ENCODE measurements at regions not wholly inside any gene's neighbourhood (a gene's known extent, or its start where the extent isn't known, plus 50 kb on each side); places are given as distances from the start of the nearest gene placed in this dataset.
"Not testable (repeated sequence)": the region's sequence is repeated elsewhere in the genome, so short reads cannot be mapped to it uniquely, and the experiment has no call there.

GRCh38 chr12:59151243-59151642, 230.9 kb upstream of the LRIG3 start:
- DNase-seq (ENCODE audit: low spot score): no peak

- peak; percentile 82 for DNase-seq (ENCODE audit: low spot score)
These were observed 229.8 kb upstream of the LRIG3 start for GRCh38 chr12:59149995-59150642.

GRCh38 chr12:59147791-59148190, 227.5 kb upstream of the LRIG3 start:
- DNase-seq (ENCODE audit: low spot score): no peak

DNA sequence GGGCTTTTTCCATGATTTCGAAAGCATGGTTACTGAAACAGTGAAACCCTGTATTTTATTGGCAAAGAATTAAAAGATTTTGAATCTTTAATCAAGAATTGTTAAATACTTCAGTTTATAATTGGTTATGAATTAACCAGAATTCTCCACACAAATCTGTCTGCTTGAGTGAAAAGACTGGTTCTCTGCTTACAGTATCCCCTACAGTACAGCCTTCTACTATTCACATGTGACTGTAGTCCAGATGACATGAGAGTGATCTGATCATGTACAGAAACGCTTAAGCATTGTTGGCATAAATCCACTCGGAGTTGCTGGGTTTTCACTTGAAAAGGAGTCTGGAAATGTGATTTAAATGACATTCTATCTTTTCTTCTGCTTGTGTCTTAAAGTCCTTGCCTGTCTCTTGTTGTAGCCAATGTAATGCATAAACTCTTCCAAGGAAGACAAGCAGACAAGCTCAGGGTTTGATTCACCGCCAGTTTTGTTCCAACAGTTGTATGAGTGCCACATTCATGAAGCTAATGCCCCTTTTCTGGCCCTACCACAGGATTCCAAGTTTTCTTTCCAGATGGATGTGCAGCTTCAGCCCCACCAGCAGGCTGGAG, 222.0 kb upstream of the LRIG3 start:
- DNase-seq (ENCODE audit: low spot score): no peak

DNA sequence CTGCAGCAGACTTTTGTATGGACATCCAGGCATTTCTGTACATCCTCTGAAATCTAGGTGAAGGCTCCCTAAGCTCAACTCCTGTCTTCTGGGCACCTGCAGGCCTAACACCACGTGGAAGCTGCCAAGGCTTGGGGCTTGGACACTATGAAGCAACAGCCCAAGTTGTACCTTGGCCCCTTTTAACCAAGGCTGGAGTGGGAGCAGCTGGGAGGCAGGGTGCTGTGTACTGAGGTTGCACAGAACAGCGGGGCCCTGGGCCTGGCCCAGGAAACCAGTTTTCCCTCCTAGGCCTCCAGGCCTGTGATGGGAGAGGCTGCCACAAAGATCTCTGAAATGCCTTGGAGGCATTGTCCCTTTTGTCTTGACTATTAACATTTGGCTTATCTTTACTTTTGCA, 214.4 kb upstream of the LRIG3 start:
- DNase-seq (ENCODE audit: low spot score): no peak

GRCh38 chr12:59131462-59131861, 211.2 kb upstream of the LRIG3 start:
- DNase-seq (ENCODE audit: low spot score): no peak

DNA sequence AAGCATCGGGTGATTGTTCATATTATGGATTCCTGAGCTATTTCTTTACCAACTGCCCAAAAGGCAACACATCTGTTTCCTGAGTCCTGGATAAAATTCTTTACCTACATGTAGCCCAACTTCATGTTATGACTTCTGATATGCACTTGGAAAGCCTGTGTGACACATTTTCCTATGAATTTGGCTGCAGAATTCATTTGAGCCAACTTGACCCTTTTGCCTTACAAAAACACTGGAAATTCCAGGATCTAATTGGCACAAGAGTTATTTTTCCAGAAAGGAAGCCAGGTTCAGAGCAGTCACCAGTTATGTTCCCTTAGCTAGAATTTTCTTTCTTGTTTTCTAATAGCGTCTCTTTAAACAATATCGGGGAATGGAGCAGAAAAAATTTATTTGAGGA, 202.5 kb upstream of the LRIG3 start:
- DNase-seq (ENCODE audit: low spot score): no peak

DNA sequence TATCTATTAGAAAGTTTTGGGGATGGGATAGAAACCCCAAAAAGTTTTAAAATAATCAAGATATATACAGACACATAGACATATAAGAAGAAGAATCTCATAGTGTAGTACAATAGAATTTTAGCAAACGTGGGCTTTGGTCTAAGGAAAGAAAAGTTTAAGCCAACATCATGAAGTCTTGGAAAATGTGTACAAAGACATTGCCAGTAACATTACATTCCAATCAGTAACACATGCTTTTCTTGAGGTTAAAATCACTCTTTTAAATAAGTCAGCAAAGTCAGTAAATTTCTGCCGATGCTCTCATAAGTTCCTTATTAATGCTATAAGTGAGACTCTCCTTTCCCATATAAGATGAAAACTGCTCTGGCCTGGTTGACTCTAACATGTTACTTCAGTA, 201.1 kb upstream of the LRIG3 start:
- DNase-seq (ENCODE audit: low spot score): no peak

GRCh38 chr12:59119676-59120075, 199.4 kb upstream of the LRIG3 start:
- DNase-seq (ENCODE audit: low spot score): no peak

DNA sequence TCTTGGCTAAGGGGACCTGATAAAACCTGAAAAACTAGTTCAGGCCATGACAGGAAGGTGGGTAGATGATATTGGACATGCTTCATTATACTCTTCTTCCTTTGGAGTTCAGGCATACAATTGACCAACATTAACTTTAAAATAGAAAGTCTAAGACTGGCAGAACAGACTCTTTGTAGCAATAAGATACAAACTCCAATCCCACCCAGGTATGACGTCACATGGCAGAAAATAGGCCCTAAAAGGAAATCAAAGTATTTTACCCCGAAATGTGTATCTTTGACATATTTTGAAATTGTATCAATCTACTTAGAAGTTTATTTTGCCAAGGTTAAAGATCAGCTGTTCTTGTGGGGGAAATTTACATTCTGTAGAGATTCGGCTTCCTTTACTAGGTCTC, 198.1 kb upstream of the LRIG3 start:
- no peak for DNase-seq (ENCODE audit: low spot score)

GRCh38 chr12:59115995-59116394, 195.7 kb upstream of the LRIG3 start:
- DNase-seq (ENCODE audit: low spot score): no peak

DNA sequence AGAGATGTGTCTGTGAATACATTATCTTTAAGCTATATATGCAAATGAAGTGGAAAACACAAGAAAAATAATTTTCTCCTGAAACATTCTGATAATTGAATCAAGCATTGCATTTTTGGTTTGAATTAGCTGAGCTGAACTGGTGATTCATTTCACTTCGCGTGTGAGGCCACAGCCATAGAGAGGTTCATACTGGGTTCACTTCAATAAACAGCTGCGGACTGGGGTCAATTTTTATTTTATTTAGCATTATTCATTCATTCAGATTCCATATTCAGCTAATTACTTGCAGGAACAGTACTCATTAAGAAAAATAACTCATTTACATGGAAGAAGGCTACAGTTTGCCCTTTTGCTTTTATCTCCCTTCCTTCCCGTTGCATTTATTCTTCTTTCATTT, 195.2 kb upstream of the LRIG3 start:
- no peak for DNase-seq (ENCODE audit: low spot score)

GRCh38 chr12:59113831-59114615, 193.7 kb upstream of the LRIG3 start:
- DNase-seq (ENCODE audit: low spot score): peak; percentile 83

- no peak for DNase-seq (ENCODE audit: low spot score)
These were observed 191.5 kb upstream of the LRIG3 start for GRCh38 chr12:59111851-59112250.

DNA sequence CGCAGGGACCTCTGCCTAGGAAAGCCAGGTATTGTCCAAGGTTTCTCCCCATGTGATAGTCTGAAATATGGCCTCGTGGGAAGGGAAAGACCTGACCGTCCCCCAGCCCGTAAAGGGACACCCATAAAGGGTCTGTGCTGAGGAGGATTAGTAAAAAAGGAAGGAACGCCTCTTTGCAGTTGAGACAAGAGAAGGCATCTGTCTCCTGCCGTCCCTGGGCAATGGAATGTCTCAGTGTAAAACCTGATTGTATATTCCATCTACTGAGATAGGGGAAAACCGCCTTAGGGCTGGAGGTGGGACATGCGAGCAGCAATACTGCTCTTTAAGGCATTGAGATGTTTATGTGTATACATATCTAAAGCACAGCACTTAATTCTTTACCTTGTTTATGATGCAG, 188.2 kb upstream of the LRIG3 start:
- not testable (repeated sequence) for DNase-seq (ENCODE audit: low spot score)

DNA sequence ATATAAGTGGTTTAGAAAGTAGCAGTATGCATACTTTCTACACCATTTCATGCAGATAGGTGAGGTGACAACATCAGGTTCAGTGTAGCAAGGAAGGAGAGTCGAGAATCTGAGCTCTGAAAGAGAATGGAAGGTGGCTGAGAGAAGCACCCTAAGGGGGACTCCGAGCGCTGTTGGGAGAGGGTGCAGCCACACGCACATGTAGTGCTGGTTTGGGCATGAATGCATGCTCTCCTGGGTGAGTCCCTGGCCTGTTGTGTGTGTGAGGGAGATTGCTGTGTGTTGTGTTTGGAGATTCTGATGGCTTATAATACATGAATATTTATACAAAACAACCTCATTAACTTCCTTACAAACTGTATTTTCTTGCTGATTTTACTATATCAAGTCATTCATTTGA, 180.3 kb upstream of the LRIG3 start:
- no peak for DNase-seq (ENCODE audit: low spot score)

- DNase-seq (ENCODE audit: low spot score): no peak
These were observed 177.6 kb upstream of the LRIG3 start for GRCh38 chr12:59097876-59098275.

DNA sequence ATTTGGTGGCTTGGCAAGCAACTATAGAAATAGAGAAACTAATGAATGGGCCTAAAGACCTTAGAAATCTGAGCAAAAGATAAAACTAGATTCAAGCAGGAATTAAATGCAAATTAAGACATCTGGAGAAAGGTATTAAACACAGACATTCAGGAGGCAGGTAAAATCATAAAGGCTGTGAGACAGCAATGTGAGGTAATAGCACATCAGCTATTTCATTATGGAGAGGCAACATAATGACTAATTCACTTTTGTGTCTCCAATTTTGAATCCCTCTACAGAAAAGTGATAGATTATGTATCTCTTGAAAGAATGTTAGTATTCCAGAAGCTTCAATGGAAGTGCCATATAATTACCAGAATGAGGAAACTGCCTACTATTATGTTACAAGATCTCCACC, 175.9 kb upstream of the LRIG3 start:
- DNase-seq (ENCODE audit: low spot score): no peak

DNA sequence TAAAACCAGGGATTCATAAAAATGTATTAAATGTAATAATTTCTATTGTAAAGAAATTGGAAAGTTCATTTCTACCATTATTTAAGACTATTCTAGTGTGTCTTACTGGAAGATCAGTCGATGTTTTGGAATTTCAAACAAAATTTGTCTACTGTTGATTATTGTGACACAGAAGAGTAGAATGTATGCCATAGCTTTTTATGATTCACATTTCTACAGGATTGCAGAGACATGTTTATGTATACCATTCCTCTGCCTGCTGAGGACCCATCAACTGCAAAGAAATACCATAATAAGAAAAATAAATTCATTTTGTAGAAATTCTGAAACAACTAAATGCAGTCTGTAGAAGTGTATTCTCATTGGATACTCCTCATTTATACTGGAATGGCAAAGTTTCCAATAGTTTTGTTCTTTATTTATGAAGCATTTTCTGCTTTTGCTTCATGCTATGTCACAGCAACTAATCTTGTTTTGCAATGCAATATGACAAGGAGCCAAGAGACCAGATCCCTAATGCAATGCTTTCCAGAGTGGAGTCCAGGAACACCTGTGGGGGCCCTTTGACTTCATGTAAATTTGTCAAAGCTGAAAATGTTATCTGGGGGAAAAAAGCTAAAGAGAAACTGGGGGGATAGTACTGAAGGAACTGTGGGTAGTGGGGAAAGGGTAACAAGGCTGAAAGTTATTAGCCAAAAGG, 172.9 kb upstream of the LRIG3 start:
- no peak for DNase-seq (ENCODE audit: low spot score)

DNA sequence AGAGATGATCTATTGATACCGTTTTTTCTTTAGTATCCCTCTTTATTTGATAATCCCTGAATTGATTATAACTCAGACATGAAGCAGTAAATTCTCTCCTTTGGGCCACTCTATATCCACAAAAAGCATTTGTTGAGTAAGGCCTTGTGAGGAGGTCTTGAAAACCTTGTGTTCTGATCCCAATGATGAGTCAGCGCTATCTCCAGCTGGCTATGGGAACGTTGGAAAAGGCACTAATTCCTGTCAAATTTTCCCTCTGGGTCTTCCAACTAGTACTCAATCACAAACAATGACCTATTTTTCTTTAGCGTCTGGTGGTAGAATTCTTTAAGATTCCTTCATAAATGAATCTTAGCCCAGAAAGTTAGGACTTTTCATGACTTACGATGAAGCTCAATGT, 168.4 kb upstream of the LRIG3 start:
- DNase-seq (ENCODE audit: low spot score): no peak

GRCh38 chr12:59087691-59088090, 167.4 kb upstream of the LRIG3 start:
- DNase-seq (ENCODE audit: low spot score): no peak

DNA sequence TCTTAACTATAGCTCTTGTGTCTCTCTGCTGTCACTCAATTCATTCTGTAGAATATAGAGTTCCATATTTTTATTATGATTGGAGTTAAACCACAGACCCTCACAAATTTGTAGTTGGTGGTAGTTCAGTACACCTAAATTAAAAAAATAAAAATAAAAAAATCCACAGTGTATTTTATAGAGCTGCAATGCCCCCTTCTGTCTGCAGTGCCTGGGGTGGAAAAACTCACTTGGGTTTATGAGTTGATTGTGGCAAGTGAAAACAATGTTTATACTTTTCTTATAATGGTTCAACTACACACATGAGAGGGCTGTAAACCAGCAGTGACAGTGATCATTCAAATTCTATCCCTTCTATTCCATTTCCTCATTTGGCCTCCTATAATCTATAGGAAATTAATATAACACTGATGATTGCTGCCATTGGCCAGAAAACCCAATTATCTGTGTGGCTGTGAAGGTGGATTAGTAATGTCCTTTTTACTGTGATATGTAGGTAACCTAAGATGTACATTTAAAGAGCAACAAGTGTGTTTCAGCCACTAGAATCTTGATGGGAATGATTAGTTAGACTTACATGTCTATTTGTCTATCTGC, 166.9 kb upstream of the LRIG3 start:
- peak; percentile 39 for DNase-seq (ENCODE audit: low spot score)
